HepG2 (cell line): ENCODE measurements at regions not wholly inside any gene's neighbourhood (a gene's known extent, or its start where the extent isn't known, plus 50 kb on each side); places are given as distances from the start of the nearest gene placed in this dataset.
A peak's percentile ranks its signal among the peaks of the same experiment; 100 is the strongest.

Source experiments
- ATAC-seq: fragments of 200-7000 bp; cut with Tn5 transposase; 3 replicates; pipeline ENCODE4 v1.9.1; 2020; ENCODE audit warnings: mild to moderate bottlenecking, moderate library complexity
- BruUV-seq: library from RNA; stranded (reverse); fragments of 400-500 nt; replicated peaks from 2 replicates; lab custom pipeline; 2021; lab: Mats Ljungman, UMichigan
- CTCF ChIA-PET: fragments of 300-600 bp; formaldehyde crosslinking; extraction: SDS; loops from one replicate; lab custom pipeline; 2021; ENCODE audit warnings: low total read pairs, inconsistent platforms, low intra/inter-chr PET ratio; lab: Yijun Ruan, JAX
- POLR2A ChIA-PET: fragments of 350-600 bp; sonication (Branson Sonifier 250); formaldehyde crosslinking; loops from one replicate; lab custom pipeline; 2020; ENCODE audit warnings: antibody characterized with exemption, inconsistent platforms; lab: Yijun Ruan, JAX
- DNase-seq: peaks from one replicate; pipeline ENCODE4 v3.0.0-alpha.2; 2015; ENCODE audit warnings: low spot score
- FAIRE-seq: peaks from 3 replicates; lab custom pipeline; 2011; peaks lifted over from hg19 to GRCh38; lab: Jason Lieb, UNC
- H2AFZ ChIP-seq: one replicate; pipeline ENCODE4 v1.6.1; 2011; ENCODE audit warnings: low read length, inconsistent platforms
- H3K27ac ChIP-seq: fragments of 300-600 bp; 3 replicates; pipeline ENCODE4 v1.8.0; 2011; ENCODE audit warnings: mixed run types, mild to moderate bottlenecking, mixed read lengths, low read length, inconsistent platforms; ENCODE audit not compliant: insufficient read depth; ENCODE audit errors: extremely low read length
- H3K27me3 ChIP-seq, 2 experiments: fragments of 200-600 bp in 1 of 2; 2 replicates in 1 of 2; 3 replicates in 1 of 2; pipeline versions ENCODE4 v1.6.0 to v1.8.0; 2011; ENCODE audit warnings: low read length in 2 of 2, mild to moderate bottlenecking in 2 of 2, moderate library complexity in 2 of 2, inconsistent platforms in 1 of 2; ENCODE audit not compliant: insufficient read depth in 2 of 2, control insufficient read depth in 1 of 2
- H3K36me3 ChIP-seq, 2 experiments: fragments of 200-600 bp in 1 of 2; replicated peaks in 1 of 2; 2 replicates in 1 of 2; 3 replicates in 1 of 2; pipeline versions ENCODE4 v1.5.1 to v1.8.0; 2011; ENCODE audit warnings: low read length in 2 of 2, inconsistent platforms in 1 of 2; ENCODE audit not compliant: insufficient read depth in 2 of 2, control insufficient read depth in 1 of 2
- H3K4me1 ChIP-seq: 2 replicates; pipeline ENCODE4 v1.5.1; 2012; ENCODE audit warnings: low read length, inconsistent platforms; ENCODE audit not compliant: insufficient read depth
- H3K4me2 ChIP-seq: 2 replicates; pipeline ENCODE4 v1.6.0; 2011; ENCODE audit warnings: low read depth, low read length, inconsistent platforms
- H3K4me3 ChIP-seq, 3 experiments: fragments of 200-600 bp in 1 of 3; sonication (generic), shearing (Covaris generic) in 1 of 3; replicated peaks in 1 of 3; 2 replicates each; pipeline ENCODE4 v1.5.1; 2011 to 2016; ENCODE audit warnings: low read length in 3 of 3, inconsistent platforms in 2 of 3, low read depth in 2 of 3, mild to moderate bottlenecking in 2 of 3, control low read depth in 1 of 3, mixed read lengths in 1 of 3; ENCODE audit not compliant: insufficient read depth in 1 of 3
- H3K79me2 ChIP-seq: one replicate; pipeline ENCODE4 v1.6.1; 2011; ENCODE audit warnings: low read length, inconsistent platforms; ENCODE audit not compliant: insufficient read depth
- H3K9ac ChIP-seq: 2 replicates; pipeline ENCODE4 v1.6.0; 2011; ENCODE audit warnings: mild to moderate bottlenecking, low read depth, low read length, inconsistent platforms; ENCODE audit not compliant: insufficient read depth
- H3K9me3 ChIP-seq: 2 replicates; pipeline ENCODE4 v1.5.1; 2012; ENCODE audit warnings: mild to moderate bottlenecking, low read length
- H4K20me1 ChIP-seq: 2 replicates; pipeline ENCODE4 v1.6.0; 2011; ENCODE audit warnings: inconsistent platforms, mild to moderate bottlenecking, low read length, moderate library complexity; ENCODE audit not compliant: insufficient read depth
- GLI4 ChIP-seq: sonication (generic); formaldehyde crosslinking; IDR thresholded peaks from 2 replicates; pipeline ENCODE4 v1.5.1; 2020; ENCODE audit warnings: missing genetic modification reagents, mild to moderate bottlenecking, moderate library complexity, borderline replicate concordance
- GRHL1 ChIP-seq: sonication (generic); formaldehyde crosslinking; conservative IDR thresholded peaks from 2 replicates; pipeline ENCODE4 v1.8.0; 2022; ENCODE audit warnings: missing genetic modification reagents
- MAFK ChIP-seq, 2 experiments: IDR thresholded peaks in 1 of 2; conservative IDR thresholded peaks in 1 of 2; 2 replicates each; pipeline ENCODE4 v1.6.1; 2011; ENCODE audit warnings: improper control_type of control experiment in 2 of 2, low read length in 2 of 2
- NFATC3 ChIP-seq: sonication (generic); formaldehyde crosslinking; IDR thresholded peaks from 2 replicates; pipeline ENCODE4 v1.5.1; 2020; ENCODE audit warnings: mild to moderate bottlenecking, missing genetic modification reagents
- USF2 ChIP-seq, 2 experiments: sonication (generic) in 1 of 2; formaldehyde crosslinking in 1 of 2; IDR thresholded peaks; 2 replicates each; pipeline versions ENCODE4 v1.5.1 to v1.6.1; 2011 to 2020; ENCODE audit warnings: borderline replicate concordance in 1 of 2, low read depth in 1 of 2, low read length in 1 of 2, mild to moderate bottlenecking in 1 of 2, missing genetic modification reagents in 1 of 2, moderate library complexity in 1 of 2
- ZNF260 ChIP-seq: sonication (generic); formaldehyde crosslinking; IDR thresholded peaks from 2 replicates; pipeline ENCODE4 v1.4.0; 2020; ENCODE audit warnings: missing genetic modification reagents, low read depth, mild to moderate bottlenecking, borderline replicate concordance
- ZNF382 ChIP-seq: sonication (generic); formaldehyde crosslinking; IDR thresholded peaks from 2 replicates; pipeline ENCODE4 v1.5.0; 2020; ENCODE audit warnings: missing genetic modification reagents, mild to moderate bottlenecking, borderline replicate concordance
- ZNF567 ChIP-seq: sonication (generic); formaldehyde crosslinking; IDR thresholded peaks from 2 replicates; pipeline ENCODE4 v1.8.1; 2023; ENCODE audit warnings: mild to moderate bottlenecking, missing genetic modification reagents, borderline replicate concordance
- ZNF670 ChIP-seq: sonication (generic); formaldehyde crosslinking; IDR thresholded peaks from 2 replicates; pipeline ENCODE4 v1.8.0; 2022; ENCODE audit warnings: mild to moderate bottlenecking, missing genetic modification reagents, borderline replicate concordance
- WGBS: methylation state at CpG from one replicate; pipeline ENCODE4 v1.1.6; 2017; ENCODE audit warnings: low lambda C conversion rate; 5-methylcytosine and 5-hydroxymethylcytosine counted together
- in situ Hi-C: cut with HindIII; loops from 2 replicates; pipeline ENCODE4 v1.10.0; 2017; ENCODE audit warnings: low pct_unique_long_range_greater_than_20kb; ENCODE audit not compliant: extremely low pct_ligation_motif_present
- intact Hi-C: fragments of 100-400 bp; cut with micrococcal nuclease; formaldehyde crosslinking; loops from one replicate; pipeline ENCODE4 v1.10.0; 2022; ENCODE audit not compliant: unreplicated experiment

GRCh38 chr3:39569095-39569494 lies 101.6 kb downstream of the MOBP start:
- H3K36me3 ChIP-seq: no peaks in the 10 kb centered on the region
- no TSS peak for BruUV-seq
- DNase-seq (no peak), ATAC-seq (no peak), FAIRE-seq (no peak)
- no peaks in the 10 kb centered on the region for H4K20me1 ChIP-seq
- H3K4me1 ChIP-seq: no peaks in the 10 kb centered on the region
- ChIA-PET POLR2A (no interaction called here), CTCF (no interaction called here)
- no peak overlapping the region for H3K4me2 ChIP-seq
- in situ Hi-C loops: no loop called here
- peaks cover 2 to 11% of the 10 kb centered on the region in 2 experiments; a peak in 3 of 5 replicates for H3K27me3 ChIP-seq
- TF ChIP-seq ZNF382 (CRISPR knock-in tag): no peak
- TF ChIP-seq MAFK (conservative IDR thresholded peaks at IDR 0.05 in 1 of 2, IDR thresholded peaks at IDR 0.05 in 1 of 2; ENCODE audit: low read length in 2 of 2): peak in 1 of 2 experiments; percentile 10; a peak in 2 of 4 replicates
- no peak for TF ChIP-seq USF2 (IDR thresholded peaks at IDR 0.05; ENCODE audit: low read depth, low read length)
- no peak for TF ChIP-seq USF2 (CRISPR knock-in tag; IDR thresholded peaks at IDR 0.05; ENCODE audit: borderline replicate concordance)
- no peak for TF ChIP-seq ZNF670 (CRISPR knock-in tag)
- no peak for TF ChIP-seq NFATC3 (CRISPR knock-in tag)
- no peak for TF ChIP-seq ZNF260 (CRISPR knock-in tag)
- TF ChIP-seq GRHL1 (CRISPR knock-in tag): no peak
- TF ChIP-seq GLI4 (CRISPR knock-in tag): no peak
- TF ChIP-seq ZNF567: no peak
- 40% methylated on average over 2 of the region's 2 CpGs for WGBS
- H3K9me3 ChIP-seq: no peaks in the 10 kb centered on the region
- H3K79me2 ChIP-seq: no peaks in the 10 kb centered on the region
- no peak overlapping the region for H3K27ac ChIP-seq
- no peak overlapping the region for H3K4me3 ChIP-seq
- intact Hi-C loops: no loop called here
- H3K9ac ChIP-seq: no peak overlapping the region
- no peak overlapping the region for H2AFZ ChIP-seq
